ENCODE measurements at regions not wholly inside any gene's neighbourhood (a gene's known extent, or its start where the extent isn't known, plus 50 kb on each side); places are given as distances from the start of the nearest gene placed in this dataset.
A peak's percentile ranks its signal among the peaks of the same experiment; 100 is the strongest.
"Not testable (repeated sequence)": the region's sequence is repeated elsewhere in the genome, so short reads cannot be mapped to it uniquely, and the experiment has no call there.

- ATAC-seq (no peak), DNase-seq (no peak)
- no peaks in the 10 kb centered on the region for H3K9me3 Mint-ChIP-seq
- no peak overlapping the region for H3K4me3 Mint-ChIP-seq
- no peaks in the 10 kb centered on the region for H3K36me3 Mint-ChIP-seq (ENCODE audit: insufficient read depth)
- H3K4me1 Mint-ChIP-seq (ENCODE audit: low read depth): no peaks in the 10 kb centered on the region
- H3K27me3 Mint-ChIP-seq (ENCODE audit: low read depth): peaks cover 2% of the 10 kb centered on the region
These were observed 155.8 kb upstream of the PTGFR start for GRCh38 chr1:78334952-78335351.

- H3K36me3 Mint-ChIP-seq (ENCODE audit: insufficient read depth); H3K9me3 Mint-ChIP-seq; H3K4me1 Mint-ChIP-seq (ENCODE audit: low read depth); DNase-seq; H3K27me3 Mint-ChIP-seq (ENCODE audit: low read depth); ATAC-seq; H3K4me3 Mint-ChIP-seq: not testable (repeated sequence)
These were observed 154.0 kb upstream of the PTGFR start for GRCh38 chr1:78336751-78337150.

- Mint-ChIP-seq H3K4me1 (ENCODE audit: low read depth) (no peaks in the 10 kb centered on the region), H3K4me3 (no peak overlapping the region), H3K27me3 (ENCODE audit: low read depth) (peaks cover 4% of the 10 kb centered on the region), H3K36me3 (ENCODE audit: insufficient read depth) (no peaks in the 10 kb centered on the region), H3K9me3 (no peaks in the 10 kb centered on the region)
- ATAC-seq (peak in 1 of 2 donors; percentile 48), DNase-seq (no peak)
These were observed 151.3 kb upstream of the PTGFR start for GRCh38 chr1:78339490-78339889.

GRCh38 chr1:78340006-78340405, 150.8 kb upstream of the PTGFR start:
- peaks cover 4% of the 10 kb centered on the region for H3K27me3 Mint-ChIP-seq (ENCODE audit: low read depth)
- H3K4me3 Mint-ChIP-seq: no peak overlapping the region
- ATAC-seq (no peak), DNase-seq (no peak)
- H3K4me1 Mint-ChIP-seq (ENCODE audit: low read depth): no peaks in the 10 kb centered on the region
- no peaks in the 10 kb centered on the region for H3K36me3 Mint-ChIP-seq (ENCODE audit: insufficient read depth)
- no peaks in the 10 kb centered on the region for H3K9me3 Mint-ChIP-seq

- Mint-ChIP-seq H3K9me3 (no peaks in the 10 kb centered on the region), H3K4me1 (ENCODE audit: low read depth) (no peaks in the 10 kb centered on the region), H3K36me3 (ENCODE audit: insufficient read depth) (no peaks in the 10 kb centered on the region), H3K4me3 (no peak overlapping the region), H3K27me3 (ENCODE audit: low read depth) (no peaks in the 10 kb centered on the region)
- ATAC-seq (no peak), DNase-seq (no peak)
These were observed 142.1 kb upstream of the PTGFR start for GRCh38 chr1:78348496-78349284.

GRCh38 chr1:78351551-78352216, 139.1 kb upstream of the PTGFR start:
- ATAC-seq (no peak), DNase-seq (no peak)
- no peaks in the 10 kb centered on the region for H3K36me3 Mint-ChIP-seq (ENCODE audit: insufficient read depth)
- no peaks in the 10 kb centered on the region for H3K4me1 Mint-ChIP-seq (ENCODE audit: low read depth)
- no peaks in the 10 kb centered on the region for H3K27me3 Mint-ChIP-seq (ENCODE audit: low read depth)
- no peaks in the 10 kb centered on the region for H3K9me3 Mint-ChIP-seq
- no peak overlapping the region for H3K4me3 Mint-ChIP-seq

- no peak overlapping the region for H3K4me3 Mint-ChIP-seq
These were observed 135.1 kb upstream of the PTGFR start for GRCh38 chr1:78355656-78356055.

GRCh38 chr1:78358165-78358564, 132.6 kb upstream of the PTGFR start:
- ATAC-seq (no peak), DNase-seq (no peak)
- Mint-ChIP-seq H3K4me1 (ENCODE audit: low read depth) (no peaks in the 10 kb centered on the region), H3K4me3 (no peak overlapping the region), H3K9me3 (no peaks in the 10 kb centered on the region), H3K36me3 (ENCODE audit: insufficient read depth) (no peaks in the 10 kb centered on the region), H3K27me3 (ENCODE audit: low read depth) (no peaks in the 10 kb centered on the region)

More at GRCh38 chr1:78355656-78356055, 135.1 kb upstream of the PTGFR start:
- ATAC-seq (no peak), DNase-seq (no peak)
- H3K27me3 Mint-ChIP-seq (ENCODE audit: low read depth): no peaks in the 10 kb centered on the region
- no peaks in the 10 kb centered on the region for H3K4me1 Mint-ChIP-seq (ENCODE audit: low read depth)
- H3K9me3 Mint-ChIP-seq: no peaks in the 10 kb centered on the region
- H3K36me3 Mint-ChIP-seq (ENCODE audit: insufficient read depth): no peaks in the 10 kb centered on the region

- no peak for ATAC-seq
- DNase-seq: no peak
- Mint-ChIP-seq H3K36me3 (ENCODE audit: insufficient read depth) (no peaks in the 10 kb centered on the region), H3K9me3 (no peaks in the 10 kb centered on the region), H3K4me1 (ENCODE audit: low read depth) (no peaks in the 10 kb centered on the region), H3K27me3 (ENCODE audit: low read depth) (no peaks in the 10 kb centered on the region), H3K4me3 (no peak overlapping the region)
These were observed 131.1 kb upstream of the PTGFR start for GRCh38 chr1:78359666-78360065.

- DNase-seq (no peak), ATAC-seq (no peak)
- H3K9me3 Mint-ChIP-seq: no peaks in the 10 kb centered on the region
- H3K4me1 Mint-ChIP-seq (ENCODE audit: low read depth): no peaks in the 10 kb centered on the region
- no peak overlapping the region for H3K4me3 Mint-ChIP-seq
- H3K36me3 Mint-ChIP-seq (ENCODE audit: insufficient read depth): no peaks in the 10 kb centered on the region
- H3K27me3 Mint-ChIP-seq (ENCODE audit: low read depth): no peaks in the 10 kb centered on the region
These were observed 130.2 kb upstream of the PTGFR start for GRCh38 chr1:78360584-78360983.

- ATAC-seq: no peak
- no peak overlapping the region for H3K4me3 Mint-ChIP-seq
- no peaks in the 10 kb centered on the region for H3K27me3 Mint-ChIP-seq (ENCODE audit: low read depth)
- no peak for DNase-seq
- no peaks in the 10 kb centered on the region for H3K36me3 Mint-ChIP-seq (ENCODE audit: insufficient read depth)
- no peaks in the 10 kb centered on the region for H3K4me1 Mint-ChIP-seq (ENCODE audit: low read depth)
- H3K9me3 Mint-ChIP-seq: no peaks in the 10 kb centered on the region
These were observed 123.1 kb upstream of the PTGFR start for GRCh38 chr1:78367700-78368099.

- H3K9me3 Mint-ChIP-seq: no peaks in the 10 kb centered on the region
- no peak overlapping the region for H3K4me3 Mint-ChIP-seq
These were observed 121.2 kb upstream of the PTGFR start for GRCh38 chr1:78369546-78369945.

GRCh38 chr1:78370356-78370755, 120.4 kb upstream of the PTGFR start:
- ATAC-seq: no peak
- DNase-seq: no peak
- Mint-ChIP-seq H3K4me1 (ENCODE audit: low read depth) (no peaks in the 10 kb centered on the region), H3K36me3 (ENCODE audit: insufficient read depth) (no peaks in the 10 kb centered on the region), H3K9me3 (no peaks in the 10 kb centered on the region), H3K27me3 (ENCODE audit: low read depth) (no peaks in the 10 kb centered on the region), H3K4me3 (no peak overlapping the region)

More at GRCh38 chr1:78369546-78369945, 121.2 kb upstream of the PTGFR start:
- Mint-ChIP-seq H3K36me3 (ENCODE audit: insufficient read depth) (no peaks in the 10 kb centered on the region), H3K4me1 (ENCODE audit: low read depth) (no peaks in the 10 kb centered on the region), H3K27me3 (ENCODE audit: low read depth) (no peaks in the 10 kb centered on the region)
- DNase-seq: no peak
- no peak for ATAC-seq

- ATAC-seq: no peak
- Mint-ChIP-seq H3K4me1 (ENCODE audit: low read depth) (no peaks in the 10 kb centered on the region), H3K36me3 (ENCODE audit: insufficient read depth) (no peaks in the 10 kb centered on the region), H3K4me3 (no peak overlapping the region), H3K9me3 (no peaks in the 10 kb centered on the region), H3K27me3 (ENCODE audit: low read depth) (no peaks in the 10 kb centered on the region)
- no peak for DNase-seq
These were observed 119.8 kb upstream of the PTGFR start for GRCh38 chr1:78370779-78371482.

- no peaks in the 10 kb centered on the region for H3K9me3 Mint-ChIP-seq
- H3K27me3 Mint-ChIP-seq (ENCODE audit: low read depth): no peaks in the 10 kb centered on the region
- no peaks in the 10 kb centered on the region for H3K4me1 Mint-ChIP-seq (ENCODE audit: low read depth)
- H3K36me3 Mint-ChIP-seq (ENCODE audit: insufficient read depth): no peaks in the 10 kb centered on the region
- H3K4me3 Mint-ChIP-seq: no peak overlapping the region
- DNase-seq (no peak), ATAC-seq (no peak)
These were observed 117.1 kb upstream of the PTGFR start for GRCh38 chr1:78373676-78374075.
